SK-N-SH (cell line): ENCODE measurements at regions not wholly inside any gene's neighbourhood (a gene's known extent, or its start where the extent isn't known, plus 50 kb on each side); places are given as distances from the start of the nearest gene placed in this dataset.

Experiments
- CTCF ChIA-PET: fragments of 300-600, 350-600 bp; formaldehyde crosslinking; extraction: SDS; loops from one replicate; lab custom pipeline; 2021; lab: Yijun Ruan, JAX
- POLR2A ChIA-PET: fragments of 350-600 bp; sonication (Branson Sonifier 250); formaldehyde crosslinking; extraction: SDS; loops from one replicate; lab custom pipeline; 2020; ENCODE audit warnings: antibody characterized with exemption, inconsistent platforms; lab: Yijun Ruan, JAX
- DNase-seq: peaks from one replicate; pipeline ENCODE4 v3.0.0; 2012
- H2AFZ ChIP-seq: fragments of 200-600 bp; sonication (generic); 2 replicates; pipeline ENCODE4 v1.8.1; 2016; ENCODE audit warnings: antibody characterized with exemption, mild to moderate bottlenecking, low read depth
- H3F3A ChIP-seq: fragments of 200-600 bp; sonication (generic); replicated peaks from 2 replicates; pipeline ENCODE3; 2016; ENCODE audit warnings: antibody characterized with exemption, mild to moderate bottlenecking; ENCODE audit not compliant: insufficient read depth
- H3K27ac ChIP-seq, 2 experiments: fragments of 200-500 bp in 1 of 2; fragments of 200-600 bp in 1 of 2; sonication (Bioruptor generic) in 1 of 2; sonication (generic), shearing (Covaris generic) in 1 of 2; 2 replicates each; pipeline versions ENCODE4 v1.5.1 to v1.6.1; 2014 to 2016; ENCODE audit warnings: low read depth in 2 of 2, inconsistent platforms in 1 of 2, low read length in 1 of 2, mild to moderate bottlenecking in 1 of 2, mixed read lengths in 1 of 2
- H3K27me3 ChIP-seq: fragments of 200-600 bp; sonication (generic), shearing (Covaris generic); 2 replicates; pipeline ENCODE4 v1.6.1; 2016; ENCODE audit warnings: mixed run types; ENCODE audit not compliant: insufficient read depth
- H3K36me3 ChIP-seq, 2 experiments: fragments of 200-500 bp in 1 of 2; fragments of 200-600 bp in 1 of 2; sonication (Bioruptor generic) in 1 of 2; sonication (generic) in 1 of 2; replicated peaks in 1 of 2; 2 replicates each; pipeline versions ENCODE3 to v1.5.1; 2014 to 2016; ENCODE audit warnings: low read length in 1 of 2, mild to moderate bottlenecking in 1 of 2; ENCODE audit not compliant: insufficient read depth in 2 of 2, control insufficient read depth in 1 of 2
- H3K4me1 ChIP-seq, 2 experiments: fragments of 200-500 bp in 1 of 2; fragments of 200-600 bp in 1 of 2; sonication (Bioruptor generic) in 1 of 2; sonication (generic), shearing (Covaris generic) in 1 of 2; 2 replicates each; pipeline versions ENCODE4 v1.5.1 to v1.6.1; 2014 to 2016; ENCODE audit warnings: low read depth in 1 of 2, low read length in 1 of 2, mixed run types in 1 of 2; ENCODE audit not compliant: insufficient read depth in 2 of 2, control insufficient read depth in 1 of 2
- H3K4me2 ChIP-seq: fragments of 200-600 bp; sonication (generic), shearing (Covaris generic); 2 replicates; pipeline ENCODE4 v1.6.1; 2017; ENCODE audit warnings: mixed run types
- H3K4me3 ChIP-seq, 2 experiments: fragments of 200-500 bp in 1 of 2; fragments of 200-600 bp in 1 of 2; sonication (Bioruptor generic) in 1 of 2; sonication (generic), shearing (Covaris generic) in 1 of 2; 2 replicates each; pipeline versions ENCODE4 v1.5.1 to v1.8.1; 2014 to 2016; ENCODE audit warnings: low read depth in 2 of 2, inconsistent platforms in 1 of 2, low read length in 1 of 2, mild to moderate bottlenecking in 1 of 2, mixed read lengths in 1 of 2, moderate library complexity in 1 of 2
- H3K79me2 ChIP-seq: fragments of 200-600 bp; sonication (generic); 2 replicates; pipeline ENCODE4 v1.8.1; 2017; ENCODE audit warnings: mild to moderate bottlenecking; ENCODE audit not compliant: insufficient read depth
- H3K9ac ChIP-seq: fragments of 200-600 bp; sonication (generic); 2 replicates; pipeline ENCODE4 v1.6.1; 2017; ENCODE audit warnings: mixed run types
- H3K9me2 ChIP-seq: fragments of 200-600 bp; sonication (generic); 2 replicates; pipeline ENCODE4 v1.6.1; 2017; ENCODE audit warnings: mixed run types
- H3K9me3 ChIP-seq: fragments of 200-600 bp; sonication (generic); 2 replicates; pipeline ENCODE4 v1.6.1; 2017; ENCODE audit warnings: mixed run types, mild to moderate bottlenecking, moderate library complexity
- H4K20me1 ChIP-seq: fragments of 200-600 bp; sonication (generic); 2 replicates; pipeline ENCODE4 v1.6.1; 2017; ENCODE audit warnings: mild to moderate bottlenecking, mixed run types; ENCODE audit not compliant: insufficient read depth
- ELF1 ChIP-seq: IDR thresholded peaks from 2 replicates; pipeline ENCODE4 v1.4.0; 2012
- FOXJ3 ChIP-seq: sonication (generic); formaldehyde crosslinking; IDR thresholded peaks from 2 replicates; pipeline ENCODE4 v1.5.1; 2020; ENCODE audit warnings: mild to moderate bottlenecking, missing genetic modification reagents
- GABPA ChIP-seq: IDR thresholded peaks from 2 replicates; pipeline ENCODE4 v1.4.0; 2012; ENCODE audit warnings: low read depth, mild to moderate bottlenecking
- MAX ChIP-seq: IDR thresholded peaks from 2 replicates; pipeline ENCODE4 v1.4.0; 2012; ENCODE audit warnings: low read depth
- NFIC ChIP-seq: IDR thresholded peaks from 2 replicates; pipeline ENCODE4 v1.4.0; 2012; ENCODE audit warnings: borderline replicate concordance
- NRF1 ChIP-seq: IDR thresholded peaks from 2 replicates; pipeline ENCODE4 v1.6.1; 2012; ENCODE audit warnings: low read depth, mild to moderate bottlenecking, low read length
- RCOR1 ChIP-seq: fragments of 150-350 bp; IDR thresholded peaks from 2 replicates; pipeline ENCODE4 v1.6.1; 2017; ENCODE audit warnings: antibody characterized with exemption, low read length
- RFX5 ChIP-seq: IDR thresholded peaks from 2 replicates; pipeline ENCODE4 v1.6.1; 2012; ENCODE audit warnings: mild to moderate bottlenecking, improper control_type of control experiment, low read length
- SIN3A ChIP-seq: IDR thresholded peaks from 2 replicates; pipeline ENCODE4 v1.6.1; 2012; ENCODE audit warnings: low read depth, mild to moderate bottlenecking, low read length, moderate library complexity, borderline replicate concordance
- TEAD4 ChIP-seq: IDR thresholded peaks from 2 replicates; pipeline ENCODE4 v1.4.0; 2012; ENCODE audit warnings: mild to moderate bottlenecking, borderline replicate concordance; ENCODE audit not compliant: insufficient read depth
- USF2 ChIP-seq: fragments of 150-350 bp; IDR thresholded peaks from 2 replicates; pipeline ENCODE4 v1.6.1; 2017; ENCODE audit warnings: antibody characterized with exemption, low read length, low read depth, borderline replicate concordance
- WGBS: methylation state at CpG from one replicate; pipeline ENCODE4 v1.1.6; 2017; ENCODE audit warnings: low lambda C conversion rate; 5-methylcytosine and 5-hydroxymethylcytosine counted together
- TF ChIP-seq, protein P1 (sequence below): IDR thresholded peaks from 2 replicates; pipeline ENCODE4 v1.4.0; 2012; ENCODE audit warnings: low read depth, borderline replicate concordance
- TF ChIP-seq, protein P2 (sequence below): fragments of 200-600 bp; sonication (generic); IDR thresholded peaks from 2 replicates; pipeline ENCODE4 v1.6.1; 2017; ENCODE audit warnings: antibody characterized with exemption, mild to moderate bottlenecking, moderate library complexity

DNA sequence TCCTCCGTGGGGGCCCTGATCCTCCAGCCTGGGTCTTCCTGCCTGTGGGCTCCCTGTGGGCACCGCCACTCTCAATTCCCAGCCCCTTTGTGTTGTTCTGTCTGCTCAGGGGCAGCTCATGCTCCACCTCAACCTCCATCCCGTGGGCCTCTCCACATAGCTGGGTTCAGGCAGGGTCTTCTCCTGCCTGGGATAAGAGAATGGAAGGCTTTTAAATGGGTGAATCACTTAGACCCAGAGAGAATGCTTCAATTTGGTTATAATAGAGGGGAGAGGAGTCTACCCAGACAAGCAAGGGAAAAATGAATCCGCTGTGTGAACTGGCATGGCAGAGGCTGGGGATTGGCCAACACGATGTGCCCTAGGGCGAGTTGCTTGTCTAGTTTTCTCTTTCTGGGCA is 138.4 kb upstream of the MYCN start:
- H2AFZ ChIP-seq: no peak overlapping the region
- CTCF ChIA-PET: interaction anchor here (0.6 to 1.1 kb wide), 3 partner anchors 24 to 523 kb away, joined by 3 to 5 read pairs (median 3); no protein-coding TSS in a partner anchor
- no peaks in the 10 kb centered on the region for H3K27me3 ChIP-seq
- no peaks in the 10 kb centered on the region for H3K9me2 ChIP-seq
- H3K4me1 ChIP-seq: peaks cover 0 to 40% of the 10 kb centered on the region in 2 experiments; a peak in 2 of 4 replicates
- H3K79me2 ChIP-seq: no peaks in the 10 kb centered on the region
- H3K9ac ChIP-seq: no peak overlapping the region
- no peak overlapping the region for H3K4me2 ChIP-seq
- DNase-seq: no peak
- WGBS: 28% methylated on average over 6 of the region's 6 CpGs
- no peak overlapping the region; a peak in 1 of 4 replicates for H3K27ac ChIP-seq
- H3K9me3 ChIP-seq: no peaks in the 10 kb centered on the region
- POLR2A ChIA-PET: no interaction called here
- no peaks in the 10 kb centered on the region for H4K20me1 ChIP-seq
- no peak overlapping the region for H3K4me3 ChIP-seq
- no peaks in the 10 kb centered on the region for H3F3A ChIP-seq
- H3K36me3 ChIP-seq: no peaks in the 10 kb centered on the region
- no peak for TF ChIP-seq NRF1
- no peak for TF ChIP-seq GABPA
- no peak for TF ChIP-seq FOXJ3 (CRISPR knock-in tag)
- TF ChIP-seq, protein P1, sequence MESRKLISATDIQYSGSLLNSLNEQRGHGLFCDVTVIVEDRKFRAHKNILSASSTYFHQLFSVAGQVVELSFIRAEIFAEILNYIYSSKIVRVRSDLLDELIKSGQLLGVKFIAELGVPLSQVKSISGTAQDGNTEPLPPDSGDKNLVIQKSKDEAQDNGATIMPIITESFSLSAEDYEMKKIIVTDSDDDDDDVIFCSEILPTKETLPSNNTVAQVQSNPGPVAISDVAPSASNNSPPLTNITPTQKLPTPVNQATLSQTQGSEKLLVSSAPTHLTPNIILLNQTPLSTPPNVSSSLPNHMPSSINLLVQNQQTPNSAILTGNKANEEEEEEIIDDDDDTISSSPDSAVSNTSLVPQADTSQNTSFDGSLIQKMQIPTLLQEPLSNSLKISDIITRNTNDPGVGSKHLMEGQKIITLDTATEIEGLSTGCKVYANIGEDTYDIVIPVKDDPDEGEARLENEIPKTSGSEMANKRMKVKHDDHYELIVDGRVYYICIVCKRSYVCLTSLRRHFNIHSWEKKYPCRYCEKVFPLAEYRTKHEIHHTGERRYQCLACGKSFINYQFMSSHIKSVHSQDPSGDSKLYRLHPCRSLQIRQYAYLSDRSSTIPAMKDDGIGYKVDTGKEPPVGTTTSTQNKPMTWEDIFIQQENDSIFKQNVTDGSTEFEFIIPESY: no peak
- no peak for TF ChIP-seq SIN3A
- TF ChIP-seq USF2: no peak
- TF ChIP-seq, protein P2, sequence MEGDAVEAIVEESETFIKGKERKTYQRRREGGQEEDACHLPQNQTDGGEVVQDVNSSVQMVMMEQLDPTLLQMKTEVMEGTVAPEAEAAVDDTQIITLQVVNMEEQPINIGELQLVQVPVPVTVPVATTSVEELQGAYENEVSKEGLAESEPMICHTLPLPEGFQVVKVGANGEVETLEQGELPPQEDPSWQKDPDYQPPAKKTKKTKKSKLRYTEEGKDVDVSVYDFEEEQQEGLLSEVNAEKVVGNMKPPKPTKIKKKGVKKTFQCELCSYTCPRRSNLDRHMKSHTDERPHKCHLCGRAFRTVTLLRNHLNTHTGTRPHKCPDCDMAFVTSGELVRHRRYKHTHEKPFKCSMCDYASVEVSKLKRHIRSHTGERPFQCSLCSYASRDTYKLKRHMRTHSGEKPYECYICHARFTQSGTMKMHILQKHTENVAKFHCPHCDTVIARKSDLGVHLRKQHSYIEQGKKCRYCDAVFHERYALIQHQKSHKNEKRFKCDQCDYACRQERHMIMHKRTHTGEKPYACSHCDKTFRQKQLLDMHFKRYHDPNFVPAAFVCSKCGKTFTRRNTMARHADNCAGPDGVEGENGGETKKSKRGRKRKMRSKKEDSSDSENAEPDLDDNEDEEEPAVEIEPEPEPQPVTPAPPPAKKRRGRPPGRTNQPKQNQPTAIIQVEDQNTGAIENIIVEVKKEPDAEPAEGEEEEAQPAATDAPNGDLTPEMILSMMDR: no peak
- no peak for TF ChIP-seq TEAD4
- TF ChIP-seq ELF1: no peak
- no peak for TF ChIP-seq RFX5
- TF ChIP-seq MAX: no peak
- TF ChIP-seq NFIC: no peak
- no peak for TF ChIP-seq RCOR1
- TF ChIP-seq, all 33 proteins: peak for 0
